ENCODE measurements at regions not wholly inside any gene's neighbourhood (a gene's known extent, or its start where the extent isn't known, plus 50 kb on each side); places are given as distances from the start of the nearest gene placed in this dataset.

GRCh38 chr2:7989823-7990222 is 692.0 kb upstream of the ID2 start:
- Histone ChIP-seq H3K27me3 (ENCODE audit: control insufficient read depth in 4 of 4, insufficient read depth in 4 of 4, low read length in 3 of 4) (no peaks in the 10 kb centered on the region), H3K4me3 (ENCODE audit: low read depth in 1 of 3, low read length in 3 of 3) (no peak overlapping the region), H3K9me3 (ENCODE audit: control insufficient read depth in 4 of 4, low read length in 3 of 4) (no peaks in the 10 kb centered on the region), H3K36me3 (ENCODE audit: control insufficient read depth in 4 of 4, insufficient read depth in 3 of 4, low read depth in 1 of 4, low read length in 3 of 4) (no peaks in the 10 kb centered on the region), H3K4me1 (ENCODE audit: control insufficient read depth in 4 of 4, insufficient read depth in 4 of 4, low read length in 3 of 4) (peaks cover 0 to 6% (median 4%) of the 10 kb centered on the region in 4 donors), H3K9ac (ENCODE audit: low read depth in 1 of 2, low read length in 2 of 2) (no peak overlapping the region), H3K27ac (ENCODE audit: low read depth in 1 of 2, low read length in 2 of 2) (no peak overlapping the region)
- DNase-seq (ENCODE audit: low spot score): no peak
- 96% methylated on average over 5 of the region's 5 CpGs for WGBS
- TF ChIP-seq FOXA1 (IDR thresholded peaks at IDR 0.05): no peak
- no peak for TF ChIP-seq ZBTB33 (IDR thresholded peaks at IDR 0.05)
- TF ChIP-seq RAD21 (IDR thresholded peaks at IDR 0.05): no peak
- no peak for TF ChIP-seq SP1 (IDR thresholded peaks at IDR 0.05)
- no peak for TF ChIP-seq RXRA (IDR thresholded peaks at IDR 0.05)
- no peak for TF ChIP-seq YY1 (IDR thresholded peaks at IDR 0.05)
- no peak for TF ChIP-seq GABPA (IDR thresholded peaks at IDR 0.05 in 1 of 2, conservative IDR thresholded peaks at IDR 0.05 in 1 of 2)
- TF ChIP-seq REST (IDR thresholded peaks at IDR 0.05): no peak
- no peak for TF ChIP-seq HNF4G (IDR thresholded peaks at IDR 0.05)
- TF ChIP-seq TAF1 (conservative IDR thresholded peaks at IDR 0.05): no peak
- TF ChIP-seq CTCF (IDR thresholded peaks at IDR 0.05; ENCODE audit: low read depth, low read length, missing input control): no peak

- no peak overlapping the region for H3K27ac ChIP-seq (ENCODE audit: low read depth in 1 of 2, low read length in 2 of 2)
- 58% methylated on average over 5 of the region's 5 CpGs for WGBS
- no peaks in the 10 kb centered on the region for H3K27me3 ChIP-seq (ENCODE audit: control insufficient read depth in 4 of 4, insufficient read depth in 4 of 4, low read length in 3 of 4)
- no peak for DNase-seq (ENCODE audit: low spot score)
- no peak overlapping the region for H3K9ac ChIP-seq (ENCODE audit: low read depth in 1 of 2, low read length in 2 of 2)
- no peaks in the 10 kb centered on the region for H3K36me3 ChIP-seq (ENCODE audit: control insufficient read depth in 4 of 4, insufficient read depth in 3 of 4, low read depth in 1 of 4, low read length in 3 of 4)
- H3K4me3 ChIP-seq (ENCODE audit: low read depth in 1 of 3, low read length in 3 of 3): no peak overlapping the region
- H3K9me3 ChIP-seq (ENCODE audit: control insufficient read depth in 4 of 4, low read length in 3 of 4): no peaks in the 10 kb centered on the region
- H3K4me1 ChIP-seq (ENCODE audit: control insufficient read depth in 4 of 4, insufficient read depth in 4 of 4, low read length in 3 of 4): peaks cover 0 to 4% (median 3%) of the 10 kb centered on the region in 4 donors
- TF ChIP-seq RXRA (IDR thresholded peaks at IDR 0.05): no peak
- TF ChIP-seq CTCF (IDR thresholded peaks at IDR 0.05; ENCODE audit: low read depth, low read length, missing input control): no peak
- TF ChIP-seq SP1 (IDR thresholded peaks at IDR 0.05): no peak
- TF ChIP-seq FOXA1 (IDR thresholded peaks at IDR 0.05): no peak
- TF ChIP-seq FOXA2 (IDR thresholded peaks at IDR 0.05): no peak
- TF ChIP-seq ZBTB33 (IDR thresholded peaks at IDR 0.05): no peak
- TF ChIP-seq YY1 (IDR thresholded peaks at IDR 0.05): no peak
- no peak for TF ChIP-seq MAX (IDR thresholded peaks at IDR 0.05)
These were observed 688.9 kb upstream of the ID2 start for GRCh38 chr2:7992612-7993602.
